ENCODE measurements at regions not wholly inside any gene's neighbourhood (a gene's known extent, or its start where the extent isn't known, plus 50 kb on each side); places are given as distances from the start of the nearest gene placed in this dataset.

DNA sequence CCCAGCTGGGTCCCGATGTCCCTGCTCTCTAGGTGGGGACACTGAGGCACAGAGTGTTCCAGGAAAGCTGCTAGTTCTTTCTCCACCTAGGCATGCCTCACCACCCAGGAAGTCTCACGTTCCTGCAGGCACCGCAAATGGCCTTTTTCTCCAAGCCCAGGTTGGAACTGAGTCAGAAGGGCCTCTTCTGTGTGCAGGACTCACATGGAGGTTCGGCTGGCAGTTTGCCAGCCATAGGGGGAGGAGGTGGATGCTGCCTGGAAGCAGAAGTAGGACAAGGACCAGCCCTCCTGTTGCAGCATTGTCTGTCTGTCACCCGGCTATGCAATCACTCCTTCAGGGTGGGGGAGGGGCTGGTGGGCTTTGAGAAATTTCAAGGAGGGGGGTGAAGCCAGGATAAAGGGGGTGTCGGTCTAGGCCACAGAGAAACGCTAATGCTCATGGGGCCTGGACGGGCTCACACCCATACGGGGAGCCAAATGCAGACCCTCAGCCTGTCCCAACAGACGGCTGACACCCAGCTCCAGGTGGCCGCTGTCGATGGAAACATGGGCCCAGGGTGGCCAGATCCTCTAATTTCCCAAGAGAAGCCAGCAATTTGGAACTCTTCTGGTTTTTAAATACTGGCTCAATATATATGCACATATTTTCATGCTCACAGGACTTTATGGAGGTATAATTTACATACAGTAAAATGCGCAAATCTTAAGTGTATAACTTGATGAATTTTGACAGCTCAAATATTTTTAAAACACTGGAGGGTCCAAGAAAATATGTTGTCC lies 120.5 kb downstream of the PHETA1 start:
- TF ChIP-seq, protein P1, sequence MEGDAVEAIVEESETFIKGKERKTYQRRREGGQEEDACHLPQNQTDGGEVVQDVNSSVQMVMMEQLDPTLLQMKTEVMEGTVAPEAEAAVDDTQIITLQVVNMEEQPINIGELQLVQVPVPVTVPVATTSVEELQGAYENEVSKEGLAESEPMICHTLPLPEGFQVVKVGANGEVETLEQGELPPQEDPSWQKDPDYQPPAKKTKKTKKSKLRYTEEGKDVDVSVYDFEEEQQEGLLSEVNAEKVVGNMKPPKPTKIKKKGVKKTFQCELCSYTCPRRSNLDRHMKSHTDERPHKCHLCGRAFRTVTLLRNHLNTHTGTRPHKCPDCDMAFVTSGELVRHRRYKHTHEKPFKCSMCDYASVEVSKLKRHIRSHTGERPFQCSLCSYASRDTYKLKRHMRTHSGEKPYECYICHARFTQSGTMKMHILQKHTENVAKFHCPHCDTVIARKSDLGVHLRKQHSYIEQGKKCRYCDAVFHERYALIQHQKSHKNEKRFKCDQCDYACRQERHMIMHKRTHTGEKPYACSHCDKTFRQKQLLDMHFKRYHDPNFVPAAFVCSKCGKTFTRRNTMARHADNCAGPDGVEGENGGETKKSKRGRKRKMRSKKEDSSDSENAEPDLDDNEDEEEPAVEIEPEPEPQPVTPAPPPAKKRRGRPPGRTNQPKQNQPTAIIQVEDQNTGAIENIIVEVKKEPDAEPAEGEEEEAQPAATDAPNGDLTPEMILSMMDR (IDR thresholded peaks at IDR 0.05): no peak
- TF ChIP-seq EZH2 (IDR thresholded peaks at IDR 0.05; ENCODE audit: borderline replicate concordance, insufficient read depth, low read depth, low read length, poor library complexity, severe bottlenecking): no peak
